Thyroid gland (tissue), 4 donors: ENCODE measurements at regions not wholly inside any gene's neighbourhood (a gene's known extent, or its start where the extent isn't known, plus 50 kb on each side); places are given as distances from the start of the nearest gene placed in this dataset.

Experiments
- CTCF ChIP-seq, 6 experiments: fragments of 200-600 bp in 3 of 6; fragments of 450-650 bp in 3 of 6; sonication (generic) in 3 of 6; IDR thresholded peaks; one replicate each; pipeline ENCODE4 v1.5.1; 2016 to 2019; ENCODE audit warnings: antibody characterized with exemption in 6 of 6, mild to moderate bottlenecking in 2 of 6, inconsistent platforms in 1 of 6, moderate library complexity in 1 of 6
- POLR2A ChIP-seq, 2 donors: fragments of 450-650 bp; IDR thresholded peaks; one replicate each; pipeline ENCODE4 v1.6.1; 2017; ENCODE audit warnings: antibody characterized with exemption in 2 of 2, mild to moderate bottlenecking in 2 of 2, moderate library complexity in 1 of 2

DNA sequence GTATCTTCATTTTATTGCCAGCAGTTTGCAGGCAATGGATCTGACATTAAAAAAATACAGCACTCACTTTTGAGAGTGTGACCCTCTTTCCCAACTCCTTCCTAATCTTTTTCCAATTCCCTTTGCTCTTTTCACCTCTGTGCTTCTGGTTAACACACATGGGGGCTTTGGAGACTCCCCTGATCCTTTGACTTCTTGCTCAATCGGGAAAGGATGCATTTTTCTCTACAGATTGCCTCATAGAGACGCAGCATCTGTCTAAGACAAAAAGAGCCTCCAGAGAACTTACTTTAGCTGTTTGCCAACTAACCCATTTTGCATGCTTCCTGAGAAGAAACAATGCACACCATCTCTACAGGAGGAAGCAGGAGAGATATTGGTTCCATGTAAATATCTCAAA lies 378.3 kb downstream of the PBX1 start:
- TF ChIP-seq POLR2A (IDR thresholded peaks at IDR 0.05) (no peak), CTCF (IDR thresholded peaks at IDR 0.05) (no peak)
